ENCODE measurements at regions not wholly inside any gene's neighbourhood (a gene's known extent, or its start where the extent isn't known, plus 50 kb on each side); places are given as distances from the start of the nearest gene placed in this dataset.

DNA sequence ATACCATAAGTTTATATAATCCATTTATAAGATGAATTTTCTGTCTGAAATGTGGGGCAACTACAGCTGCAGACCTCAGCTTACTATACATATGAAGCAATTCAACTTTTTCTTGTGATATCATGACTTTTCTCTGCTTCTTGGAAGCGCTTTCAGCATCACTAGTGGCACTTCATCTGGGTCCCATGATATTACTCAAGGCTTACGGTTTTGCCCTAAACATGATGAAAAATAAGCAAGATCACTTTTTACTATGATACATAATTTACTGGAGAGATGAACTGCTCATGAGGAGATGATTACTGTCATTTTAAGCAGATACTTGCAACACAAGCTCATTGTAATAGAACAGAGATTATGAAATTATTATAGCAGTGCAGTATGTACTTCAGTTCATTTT, 258.0 kb upstream of the ZSWIM2 start:
- TF ChIP-seq, protein P1, sequence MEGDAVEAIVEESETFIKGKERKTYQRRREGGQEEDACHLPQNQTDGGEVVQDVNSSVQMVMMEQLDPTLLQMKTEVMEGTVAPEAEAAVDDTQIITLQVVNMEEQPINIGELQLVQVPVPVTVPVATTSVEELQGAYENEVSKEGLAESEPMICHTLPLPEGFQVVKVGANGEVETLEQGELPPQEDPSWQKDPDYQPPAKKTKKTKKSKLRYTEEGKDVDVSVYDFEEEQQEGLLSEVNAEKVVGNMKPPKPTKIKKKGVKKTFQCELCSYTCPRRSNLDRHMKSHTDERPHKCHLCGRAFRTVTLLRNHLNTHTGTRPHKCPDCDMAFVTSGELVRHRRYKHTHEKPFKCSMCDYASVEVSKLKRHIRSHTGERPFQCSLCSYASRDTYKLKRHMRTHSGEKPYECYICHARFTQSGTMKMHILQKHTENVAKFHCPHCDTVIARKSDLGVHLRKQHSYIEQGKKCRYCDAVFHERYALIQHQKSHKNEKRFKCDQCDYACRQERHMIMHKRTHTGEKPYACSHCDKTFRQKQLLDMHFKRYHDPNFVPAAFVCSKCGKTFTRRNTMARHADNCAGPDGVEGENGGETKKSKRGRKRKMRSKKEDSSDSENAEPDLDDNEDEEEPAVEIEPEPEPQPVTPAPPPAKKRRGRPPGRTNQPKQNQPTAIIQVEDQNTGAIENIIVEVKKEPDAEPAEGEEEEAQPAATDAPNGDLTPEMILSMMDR (conservative IDR thresholded peaks at IDR 0.05; ENCODE audit: low read depth, low read length) = no peak
- no peak for DNase-seq (ENCODE audit: low read depth)
- H3K4me3 ChIP-seq (ENCODE audit: low read depth, low read length) = no peak overlapping the region

DNA sequence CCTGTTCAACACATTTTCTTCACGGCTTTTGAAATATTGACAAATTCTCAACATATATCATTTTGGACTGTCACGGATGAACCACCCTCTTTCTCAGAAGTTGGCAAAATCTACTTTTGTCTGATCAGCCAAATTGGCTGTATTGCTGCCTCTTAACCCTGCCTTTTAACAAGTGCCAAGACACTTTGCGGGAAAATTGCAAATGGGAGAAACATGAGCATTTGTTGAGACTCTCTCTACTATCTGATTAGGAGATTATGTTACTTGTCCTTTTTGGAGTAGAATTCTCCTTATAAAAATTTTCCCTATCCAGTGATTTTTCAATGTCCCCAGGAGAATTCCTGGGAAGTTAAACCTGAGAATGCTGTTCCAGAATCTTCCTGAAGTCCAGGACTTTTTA, 256.2 kb upstream of the ZSWIM2 start:
- H3K4me3 ChIP-seq (ENCODE audit: low read depth, low read length) = no peak overlapping the region
- DNase-seq (ENCODE audit: low read depth) = no peak
- TF ChIP-seq, protein P1 (conservative IDR thresholded peaks at IDR 0.05; ENCODE audit: low read depth, low read length) = no peak

DNA sequence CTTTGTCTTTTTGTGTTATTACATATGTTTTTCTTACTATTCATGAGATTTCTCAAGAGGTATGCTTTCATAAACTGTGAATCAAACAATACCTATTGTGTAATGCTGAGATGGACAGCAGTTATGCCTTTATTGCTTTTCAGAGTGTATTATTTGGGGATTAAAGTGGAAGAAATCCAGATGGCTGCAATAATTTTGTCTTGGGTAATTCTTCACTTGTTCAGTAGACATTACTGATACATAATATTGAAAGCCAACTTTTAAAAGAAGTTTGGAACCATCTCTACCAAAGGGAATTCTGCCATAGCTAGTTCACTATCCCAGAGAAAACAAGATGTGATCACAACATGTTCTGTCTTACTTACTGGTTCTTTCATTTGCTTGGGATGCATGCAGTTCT, 253.4 kb upstream of the ZSWIM2 start:
- DNase-seq (ENCODE audit: low read depth) = no peak
- H3K4me3 ChIP-seq (ENCODE audit: low read depth, low read length) = no peak overlapping the region
- TF ChIP-seq, protein P1 (conservative IDR thresholded peaks at IDR 0.05; ENCODE audit: low read depth, low read length) = no peak

DNA sequence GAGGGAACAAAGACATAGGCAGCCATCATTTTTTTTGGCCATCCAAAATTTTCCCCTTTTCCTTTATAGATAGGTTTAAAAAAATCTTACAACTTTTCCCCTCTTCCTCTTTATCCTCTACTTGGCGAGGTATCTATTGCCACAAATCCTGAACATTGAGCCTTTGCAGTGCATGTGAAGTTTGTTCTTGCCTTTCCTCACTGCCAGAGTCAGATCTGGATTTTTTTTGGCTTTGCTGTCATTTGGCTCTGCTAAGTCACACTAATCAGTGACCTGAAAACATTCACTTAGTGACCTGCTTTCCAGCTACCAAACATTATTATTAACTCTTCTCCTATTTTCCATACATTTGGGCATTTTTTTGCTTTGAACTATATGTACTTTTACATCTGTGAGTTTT, 249.2 kb upstream of the ZSWIM2 start:
- TF ChIP-seq, protein P1 (conservative IDR thresholded peaks at IDR 0.05; ENCODE audit: low read depth, low read length) = no peak
- H3K4me3 ChIP-seq (ENCODE audit: low read depth, low read length) = no peak overlapping the region
- DNase-seq (ENCODE audit: low read depth) = no peak

DNA sequence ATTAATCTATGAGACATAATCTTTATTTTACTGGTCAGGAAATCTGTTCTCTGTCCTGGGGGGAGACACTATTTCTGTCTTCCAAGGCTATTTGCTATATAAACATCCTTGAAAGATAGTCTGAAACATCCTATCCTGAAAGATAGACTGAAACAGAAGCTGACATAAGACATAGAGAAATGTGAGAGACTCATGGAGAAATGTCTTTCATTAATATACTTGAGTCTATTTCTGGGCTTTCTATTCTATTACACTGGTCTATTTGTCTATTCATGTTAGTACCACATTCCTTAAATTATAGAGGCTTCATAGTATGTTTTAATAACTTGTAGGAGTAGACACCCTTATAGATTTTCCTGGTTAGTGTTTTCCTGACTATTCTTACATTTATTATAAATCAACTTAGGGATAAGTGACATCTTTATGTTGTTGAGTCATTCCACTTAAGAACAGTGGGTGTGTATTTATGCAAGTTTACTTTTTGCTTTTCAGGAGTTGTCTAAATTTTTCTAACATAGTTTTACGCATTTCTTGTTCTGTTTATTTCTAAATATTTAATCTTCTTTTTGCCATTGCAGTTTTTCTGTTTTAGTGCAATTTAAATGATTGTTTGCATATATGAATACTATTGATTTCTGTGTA, 244.9 kb upstream of the ZSWIM2 start:
- no peak overlapping the region for H3K4me3 ChIP-seq (ENCODE audit: low read depth, low read length)
- TF ChIP-seq, protein P1 (conservative IDR thresholded peaks at IDR 0.05; ENCODE audit: low read depth, low read length) = no peak
- DNase-seq (ENCODE audit: low read depth) = no peak

DNA sequence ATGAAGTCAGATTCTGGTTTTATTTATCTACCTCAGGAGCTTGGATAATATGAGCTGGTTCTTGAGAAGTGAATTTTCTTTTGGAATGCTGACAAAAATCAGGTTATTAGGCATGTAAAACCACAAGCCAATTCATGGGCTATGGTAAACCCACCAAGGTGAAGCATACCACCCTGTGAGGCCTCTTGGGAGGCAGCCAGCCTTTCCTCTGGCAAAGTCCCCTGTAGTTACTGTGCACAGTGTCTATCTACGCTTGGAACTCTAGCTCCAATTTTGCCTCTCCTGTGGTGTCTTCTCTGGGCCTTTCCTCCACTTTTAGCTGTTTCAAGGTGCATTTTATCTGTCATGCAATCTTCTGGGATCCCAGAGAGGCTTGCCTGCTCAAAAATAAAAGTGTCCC, 242.7 kb upstream of the ZSWIM2 start:
- DNase-seq (ENCODE audit: low read depth) = no peak
- TF ChIP-seq, protein P1 (conservative IDR thresholded peaks at IDR 0.05; ENCODE audit: low read depth, low read length) = no peak
- no peak overlapping the region for H3K4me3 ChIP-seq (ENCODE audit: low read depth, low read length)

DNA sequence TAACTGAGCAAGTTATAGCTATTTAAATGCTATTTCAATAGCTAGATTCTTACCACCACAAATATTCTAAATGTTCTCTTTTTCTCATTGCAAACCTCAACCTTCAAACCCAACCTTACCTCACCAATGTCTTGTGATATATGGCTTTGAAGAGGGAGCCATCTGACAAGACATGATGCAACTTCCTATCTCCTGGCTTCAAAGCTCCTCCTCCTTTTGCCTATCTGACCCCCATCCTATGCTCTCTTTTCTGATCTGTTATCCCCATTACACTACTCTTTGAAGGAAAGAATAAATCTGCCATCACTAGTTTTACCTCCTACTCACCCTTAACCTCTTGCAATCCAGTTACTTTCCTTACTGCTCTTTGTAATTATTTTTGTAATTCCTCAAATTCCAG, 235.6 kb upstream of the ZSWIM2 start:
- TF ChIP-seq, protein P1 (conservative IDR thresholded peaks at IDR 0.05; ENCODE audit: low read depth, low read length) = no peak
- no peak for DNase-seq (ENCODE audit: low read depth)

More for the DNA sequence above, 235.6 kb upstream of the ZSWIM2 start:
- H3K4me3 ChIP-seq (ENCODE audit: low read depth, low read length) = no peak overlapping the region

All from epithelial cell of proximal tubule (primary cell).